Embryonic facial prominence (tissue), 1 donor: ENCODE measurements at regions not wholly inside any gene's neighbourhood (a gene's known extent, or its start where the extent isn't known, plus 50 kb on each side); places are given as distances from the start of the nearest gene placed in this dataset.

Experiments used
- DNase-seq: peaks from one replicate; pipeline ENCODE4 v3.0.0-alpha.2; 2016; ENCODE audit errors: extremely low spot score

DNA sequence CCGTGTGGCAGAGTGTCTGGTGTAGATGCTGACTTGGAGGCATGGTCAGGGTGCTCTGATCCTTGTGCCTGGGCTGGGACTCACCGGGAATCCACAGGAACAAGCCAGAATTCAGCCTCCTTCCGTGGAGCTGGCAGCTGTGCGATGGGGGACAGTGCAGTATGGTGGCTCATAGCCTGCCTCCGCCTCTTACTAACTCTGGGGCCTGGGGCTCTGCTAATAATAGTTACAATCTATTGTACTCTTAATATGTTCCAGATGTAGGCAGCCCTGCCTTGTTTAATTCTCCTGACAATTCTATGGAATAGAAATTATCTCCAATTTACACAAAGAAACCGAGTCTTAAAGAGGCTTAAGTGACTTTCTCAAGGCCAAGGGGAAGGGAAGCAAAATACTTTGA, 77.6 kb downstream of the PCDH1 start:
- DNase-seq = no peak

DNA sequence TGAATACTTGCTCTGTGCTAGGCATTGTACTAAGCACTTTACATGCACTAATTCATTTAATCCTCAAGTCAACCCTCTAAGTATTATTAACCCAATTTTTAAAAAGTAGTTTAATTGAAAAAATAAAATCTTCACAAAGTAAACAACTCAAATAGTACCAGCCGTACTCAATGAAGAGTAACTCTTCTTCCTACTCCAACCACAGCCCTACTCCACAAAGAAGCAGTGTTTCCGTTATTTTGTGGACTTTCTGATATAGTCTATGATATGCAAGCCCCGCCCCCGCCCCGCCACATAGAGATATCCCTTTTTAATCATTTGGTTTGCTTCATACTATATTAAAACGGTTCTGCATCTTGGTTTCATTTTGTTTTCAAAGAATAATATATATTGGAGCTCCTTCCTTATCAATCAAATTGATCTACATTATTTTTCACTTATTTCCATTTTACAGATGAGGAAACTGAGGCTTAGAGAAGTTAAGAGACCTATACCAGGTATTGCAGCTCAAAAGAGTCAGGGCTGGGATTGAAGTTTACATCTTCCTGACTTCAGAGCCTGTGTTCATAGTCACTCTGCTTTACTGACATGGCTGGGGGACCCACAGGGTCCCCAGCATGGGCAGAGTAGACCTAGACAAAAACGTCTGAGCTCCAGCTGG, 78.6 kb downstream of the PCDH1 start:
- no peak for DNase-seq

DNA sequence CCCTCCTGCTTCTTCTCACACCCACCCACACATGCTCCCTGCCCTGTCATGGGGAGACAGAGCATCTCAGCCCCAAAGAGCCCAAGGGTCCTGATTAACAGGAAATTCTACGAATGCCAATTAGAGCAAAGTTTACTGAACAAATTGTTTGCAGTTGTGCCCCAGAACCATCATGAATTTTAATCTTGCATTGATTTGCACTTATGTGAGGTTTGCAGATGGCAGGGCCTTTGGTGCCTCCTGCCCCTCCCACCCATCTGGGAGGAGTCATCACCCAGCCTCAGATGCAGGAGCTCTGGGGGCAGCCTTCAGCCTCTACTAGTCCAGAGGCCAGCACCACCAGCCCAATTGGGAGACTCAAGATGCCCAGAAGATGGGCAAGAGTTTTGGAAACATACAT, 80.8 kb downstream of the PCDH1 start:
- no peak for DNase-seq

DNA sequence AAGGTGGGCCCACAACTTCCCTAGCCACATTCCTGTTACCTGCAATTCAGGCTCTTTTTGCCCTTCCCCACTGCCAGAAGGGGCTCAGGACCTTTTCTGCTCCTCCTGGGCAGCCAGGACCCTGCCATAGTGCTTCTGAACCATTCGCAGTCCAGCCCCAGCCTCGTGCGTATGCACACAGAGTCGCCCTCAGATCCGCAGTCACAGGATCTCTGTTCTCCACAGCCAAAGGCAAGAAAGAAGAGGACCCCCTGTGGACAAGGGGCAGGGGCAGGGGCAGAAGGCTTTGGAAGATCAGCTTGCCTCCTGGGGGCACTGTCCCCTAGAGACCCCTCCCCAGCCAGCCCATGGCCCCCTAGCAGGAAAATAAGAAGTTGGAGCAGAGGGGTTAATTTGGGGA, 82.8 kb downstream of the PCDH1 start:
- no peak for DNase-seq

DNA sequence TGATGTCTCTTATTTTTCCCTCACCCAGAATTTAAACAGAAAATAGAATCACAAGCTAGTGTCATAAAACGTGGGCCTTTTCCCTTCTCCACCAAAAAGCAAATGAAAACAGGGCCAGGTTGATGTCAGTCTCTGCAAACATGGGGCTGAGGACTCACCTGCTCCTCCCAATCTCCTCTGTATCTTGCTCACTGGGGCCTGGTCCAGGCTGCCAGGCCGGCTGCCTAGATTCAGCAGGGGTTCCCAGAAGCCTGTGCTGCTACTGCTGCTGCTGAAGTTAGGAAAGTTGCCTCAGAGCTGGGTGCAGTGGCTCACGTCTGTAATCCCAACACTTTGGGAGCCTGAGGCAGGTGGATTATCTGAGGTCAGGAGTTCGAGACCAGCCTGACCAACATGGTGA, 84.3 kb downstream of the PCDH1 start:
- DNase-seq = no peak

DNA sequence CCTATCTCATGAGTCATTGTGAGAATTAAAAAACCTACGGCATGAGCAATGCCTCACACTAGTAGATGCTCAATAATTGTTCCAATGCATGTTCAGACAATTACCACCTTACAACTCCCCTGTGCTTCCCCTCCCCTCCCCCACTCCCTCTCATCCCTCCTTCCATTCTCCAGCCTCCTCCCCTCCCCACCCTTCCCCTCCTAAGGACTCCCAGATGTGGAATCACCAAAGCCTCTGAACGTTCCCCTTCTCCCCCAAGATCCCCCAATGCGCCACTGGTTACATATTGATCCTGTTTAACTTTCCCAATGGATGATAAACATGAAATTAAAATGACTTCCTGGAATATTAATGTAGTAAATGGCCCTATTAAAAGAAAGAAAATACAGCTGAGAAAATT, 84.8 kb downstream of the PCDH1 start:
- no peak for DNase-seq

DNA sequence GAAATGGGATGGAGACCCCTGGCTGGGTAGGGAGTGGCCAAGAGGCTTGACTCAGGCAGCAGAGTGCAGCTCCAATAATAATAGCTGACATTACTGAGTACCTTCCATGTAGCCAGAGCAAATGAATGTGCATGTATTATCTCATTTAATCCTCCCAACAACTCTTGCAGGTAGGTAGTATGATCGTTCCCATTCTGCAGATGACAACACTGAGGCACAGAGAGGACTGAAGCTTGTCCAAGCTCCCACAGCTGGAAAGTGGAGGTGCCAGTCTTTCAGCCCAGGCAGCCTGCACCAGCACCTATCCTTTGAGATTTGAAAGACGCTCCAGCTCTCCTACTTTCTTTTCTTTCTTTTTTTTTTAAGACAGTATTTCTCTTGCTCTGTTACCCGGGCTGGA, 87.6 kb downstream of the PCDH1 start:
- no peak for DNase-seq

DNA sequence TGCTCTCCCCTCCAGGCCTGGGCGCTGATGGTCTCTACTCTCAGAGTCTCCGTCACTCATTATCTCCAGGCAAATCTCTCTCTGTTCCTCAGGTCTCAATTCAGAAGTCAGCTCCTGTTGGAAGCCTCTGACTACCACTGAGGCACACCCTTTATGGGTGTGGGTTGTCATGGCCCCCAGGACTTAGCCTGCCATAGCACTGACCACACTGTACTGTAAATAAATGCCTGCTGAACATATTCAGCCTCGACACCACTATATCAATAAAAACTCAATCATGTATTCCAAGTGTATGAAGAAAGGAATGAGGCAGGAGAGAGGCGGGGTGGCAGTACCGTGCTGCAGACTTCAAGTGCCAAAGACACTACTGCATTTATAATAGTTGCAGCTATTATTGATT, 88.9 kb downstream of the PCDH1 start:
- no peak for DNase-seq

DNA sequence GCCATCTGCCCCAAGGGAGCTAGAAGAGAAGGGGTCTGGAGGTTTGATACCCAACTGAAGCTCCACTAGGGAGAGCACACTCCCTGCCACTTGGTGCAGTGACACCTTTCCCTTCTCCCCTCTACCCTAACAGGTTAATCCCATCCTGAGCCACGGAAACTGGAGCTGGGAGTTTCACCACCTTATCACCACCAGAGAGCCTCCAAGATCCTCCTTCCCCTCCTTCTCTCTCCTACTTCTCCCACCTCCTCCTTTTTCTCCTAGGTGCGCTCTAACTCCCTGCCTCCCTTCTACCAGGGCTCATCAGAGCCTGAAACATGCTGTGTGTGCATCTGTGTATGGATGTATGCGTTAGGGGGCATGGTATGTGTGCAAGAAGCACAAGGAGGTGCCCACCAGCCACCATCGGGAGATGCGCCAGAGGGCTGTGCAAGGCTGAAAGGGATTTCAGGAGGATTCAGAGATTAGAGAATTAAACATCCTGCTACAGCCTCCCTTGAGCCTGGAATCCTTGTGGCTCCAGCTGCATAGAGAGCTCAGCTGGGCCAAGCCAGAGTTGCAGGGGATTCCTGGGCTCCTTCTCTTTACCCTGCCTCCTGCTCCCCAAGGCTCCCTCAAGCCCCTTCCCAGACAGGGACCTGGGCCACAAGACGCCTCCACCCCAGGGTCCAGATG, 89.8 kb downstream of the PCDH1 start:
- no peak for DNase-seq

DNA sequence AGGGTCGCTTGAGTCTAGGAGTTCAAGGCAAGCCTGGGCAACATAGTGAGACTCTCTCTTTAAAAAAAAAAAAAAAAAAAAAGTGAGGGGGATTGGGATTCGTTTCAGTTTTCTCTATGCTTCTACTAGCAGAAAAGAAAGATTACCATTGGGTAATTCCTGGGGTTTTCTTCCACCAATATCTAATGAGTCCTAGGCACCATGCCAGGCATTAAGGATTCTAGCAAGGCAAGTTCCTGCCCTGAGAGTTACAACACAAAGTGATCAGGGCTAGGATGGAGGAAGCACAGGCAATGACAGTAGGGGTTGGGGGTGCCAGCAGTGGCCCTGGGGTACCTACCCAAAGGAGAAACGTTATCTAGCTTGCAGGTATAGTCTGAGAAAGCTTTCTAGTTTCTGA, 90.8 kb downstream of the PCDH1 start:
- DNase-seq = no peak

DNA sequence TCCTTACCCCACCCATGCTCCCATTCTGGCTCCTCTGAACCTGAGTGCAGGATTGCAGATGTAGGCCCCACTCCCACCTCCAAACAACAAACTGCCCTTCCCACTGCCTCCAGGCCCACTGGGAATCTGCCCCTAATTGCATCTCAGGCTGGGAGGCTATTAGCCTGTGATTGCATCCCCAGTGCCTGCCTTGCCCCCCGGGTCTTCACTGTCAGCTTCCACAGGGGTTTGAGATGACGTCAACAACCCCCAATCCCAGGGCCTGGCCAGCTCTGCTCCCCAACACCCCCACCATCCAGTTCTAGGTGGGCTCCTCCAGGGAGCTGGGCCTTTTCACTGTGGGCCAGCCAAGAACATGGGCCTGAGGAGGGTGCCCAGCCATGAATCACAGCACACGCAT, 91.5 kb downstream of the PCDH1 start:
- DNase-seq = no peak

DNA sequence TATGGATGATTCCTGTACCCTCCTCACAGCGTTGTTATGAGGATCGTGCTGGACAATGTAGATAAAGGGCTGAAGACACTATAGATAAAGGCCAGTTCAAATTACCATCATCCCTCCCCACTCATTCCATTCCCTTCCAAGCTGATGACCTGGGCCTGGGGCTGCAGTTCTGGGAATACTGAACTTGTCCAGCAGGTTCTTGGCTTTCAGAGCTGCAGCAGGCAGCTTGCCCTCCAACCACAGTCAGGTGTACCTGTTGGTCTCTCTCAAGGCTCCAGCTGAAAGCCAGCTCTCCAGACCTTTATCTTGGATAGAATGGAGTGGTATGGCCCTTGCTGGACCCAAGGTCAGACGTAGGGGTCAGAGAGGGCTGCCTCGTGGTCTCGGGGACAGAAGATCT, 92.5 kb downstream of the PCDH1 start:
- DNase-seq = no peak

DNA sequence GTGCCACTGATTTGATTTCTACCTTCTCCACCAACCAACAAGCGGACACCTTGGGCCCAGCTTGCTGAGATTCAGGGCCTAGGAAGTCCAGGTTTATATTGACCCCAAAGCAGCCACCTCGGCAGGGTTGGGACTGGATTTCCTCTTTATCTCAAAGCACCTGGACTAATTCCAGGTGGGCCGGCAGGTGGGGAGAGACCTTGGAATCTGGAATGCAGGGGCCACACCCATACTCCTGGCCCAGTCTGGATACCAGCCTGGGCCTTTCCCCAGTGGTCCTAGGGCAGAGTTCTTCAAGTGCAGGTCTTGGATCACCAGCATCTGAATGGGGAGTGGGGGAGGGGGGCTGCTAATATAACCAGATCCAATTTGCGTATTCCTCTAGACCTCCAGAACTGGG, 93.1 kb downstream of the PCDH1 start:
- DNase-seq = no peak

DNA sequence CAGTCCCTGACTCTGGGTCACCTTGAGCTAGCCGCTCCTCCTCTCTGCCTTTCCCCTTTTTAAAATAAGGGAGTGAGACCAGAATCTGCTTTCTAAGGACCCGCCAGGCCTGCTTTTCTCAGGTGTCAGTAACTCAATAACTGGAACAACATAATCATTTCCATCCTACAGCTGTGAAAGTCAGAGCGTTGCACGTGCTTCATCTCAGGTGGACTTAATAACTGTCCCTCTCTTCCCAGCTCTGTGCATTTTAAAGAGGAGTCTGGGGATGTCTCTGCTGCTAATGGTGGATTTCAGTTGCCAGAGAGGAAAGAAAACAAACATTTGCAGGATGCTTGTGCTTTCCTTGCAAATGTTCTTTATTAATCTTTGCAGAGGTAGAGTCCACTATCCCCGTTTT, 93.7 kb downstream of the PCDH1 start:
- DNase-seq = no peak

DNA sequence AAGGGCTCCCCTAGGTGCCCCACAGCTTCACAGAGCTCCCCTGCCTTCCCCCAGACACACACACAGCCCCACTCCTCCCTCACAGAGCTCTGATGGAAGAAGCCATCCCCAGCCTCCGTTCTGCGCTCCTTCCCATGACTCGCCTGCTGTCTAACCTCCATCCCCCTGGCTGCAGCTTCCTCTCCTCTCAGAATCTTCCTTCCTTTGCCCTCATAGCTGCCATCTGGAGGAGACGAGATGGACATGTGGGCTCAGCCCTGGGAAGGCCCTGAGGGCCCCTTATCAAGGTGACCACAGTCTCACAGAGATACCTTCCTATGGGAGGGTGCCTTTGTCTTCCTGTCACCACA, 94.3 kb downstream of the PCDH1 start:
- DNase-seq = no peak

DNA sequence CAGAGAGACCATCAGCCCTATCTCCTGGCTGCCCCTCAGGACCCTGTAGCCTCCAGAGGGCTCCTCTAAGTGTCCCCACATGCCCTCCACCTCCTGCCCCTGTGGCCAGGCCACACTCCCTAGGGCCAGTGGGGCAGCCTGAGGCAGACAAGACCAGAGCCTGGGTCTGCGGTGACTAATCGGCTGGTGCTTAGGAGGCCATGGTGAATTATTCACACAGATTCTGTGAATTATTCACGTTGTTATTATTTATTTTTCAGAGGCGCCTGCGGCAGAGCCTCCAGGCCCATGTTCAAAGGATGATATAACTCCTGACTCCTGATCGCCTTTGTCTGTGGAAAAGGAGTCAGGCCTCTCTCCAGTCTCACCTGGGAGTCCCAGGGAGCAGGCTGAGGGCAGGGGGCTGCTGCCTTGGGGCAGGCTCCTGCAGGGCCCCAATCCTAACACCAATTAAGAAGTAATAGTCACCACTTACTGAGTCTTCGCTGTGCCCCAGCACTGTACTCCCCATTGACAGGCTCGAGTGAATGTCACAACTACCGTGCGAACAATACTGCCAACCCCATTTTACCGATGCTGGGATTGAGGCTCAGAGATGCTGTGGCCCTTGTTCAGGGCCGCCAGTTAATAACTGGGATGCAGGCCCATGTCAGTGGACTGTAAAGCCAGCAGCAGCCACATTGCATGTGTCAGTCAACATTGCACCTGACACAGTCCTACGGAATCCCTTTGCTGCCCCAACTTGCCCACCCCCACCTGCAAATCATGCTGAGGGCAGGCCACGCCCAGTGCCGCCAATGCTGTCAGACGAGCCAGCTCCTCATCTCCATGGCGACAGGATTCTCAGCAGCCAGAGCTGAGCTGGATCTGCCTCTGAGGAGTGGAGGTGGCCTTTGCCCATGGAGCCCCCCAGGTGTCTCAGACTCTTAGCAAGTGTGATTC, 94.9 kb downstream of the PCDH1 start:
- DNase-seq = no peak

DNA sequence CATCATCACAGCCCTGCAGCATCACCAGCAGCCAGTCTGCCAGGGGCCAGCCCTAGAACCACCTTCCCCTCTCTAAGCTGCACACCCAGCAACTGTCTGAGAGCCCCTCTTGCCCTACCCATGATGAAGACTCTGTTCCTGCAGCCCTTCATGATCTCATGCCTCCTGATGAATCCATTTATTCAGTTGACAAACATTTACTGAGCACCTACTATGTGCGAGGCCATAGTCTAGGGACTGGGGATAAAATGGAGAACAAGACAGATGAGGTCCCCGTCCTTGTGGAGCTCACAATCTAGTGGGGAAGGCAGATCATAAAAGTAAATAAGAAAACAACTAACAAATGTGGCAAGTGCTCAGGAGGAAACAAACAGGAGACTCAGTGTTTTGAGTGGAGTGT, 96.3 kb downstream of the PCDH1 start:
- DNase-seq = no peak

DNA sequence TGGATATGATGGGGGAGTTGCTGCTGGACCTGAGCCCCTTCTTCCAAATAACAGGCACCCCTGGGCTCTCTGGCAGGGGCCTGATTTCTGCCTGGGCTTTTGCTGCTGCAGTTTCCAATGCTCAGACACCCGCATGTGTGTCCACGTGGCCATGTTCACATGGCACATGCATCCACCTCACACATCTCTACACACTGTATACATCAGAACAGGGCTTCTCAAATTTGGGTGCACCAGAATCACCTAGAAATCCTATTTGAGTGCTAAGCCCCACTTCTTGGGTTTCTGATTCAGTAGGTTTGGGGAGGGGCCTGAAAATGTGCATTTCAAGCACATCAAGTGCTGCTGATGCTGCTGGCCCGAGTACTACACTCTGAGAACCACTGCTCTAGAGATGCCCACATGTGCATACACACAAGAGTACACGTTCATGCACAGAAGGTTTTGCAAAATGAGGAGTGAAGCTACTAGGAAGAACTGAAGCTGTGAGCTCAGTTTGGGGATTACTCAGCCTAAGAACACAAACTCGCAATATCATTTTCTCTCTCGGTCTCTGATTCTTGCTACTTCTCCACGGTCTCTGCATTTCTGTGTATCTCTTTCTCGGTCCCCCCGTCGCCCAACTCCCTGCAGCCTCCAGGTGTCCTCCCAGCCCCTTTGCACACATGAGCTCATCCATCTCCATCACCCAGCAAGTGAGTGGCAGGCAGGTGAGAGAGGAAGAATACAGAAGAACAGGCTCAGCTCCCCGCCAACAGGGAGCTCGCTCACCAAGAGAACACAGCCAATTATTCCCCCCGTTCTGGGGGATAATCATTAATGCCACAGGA, 97.0 kb downstream of the PCDH1 start:
- DNase-seq = no peak

DNA sequence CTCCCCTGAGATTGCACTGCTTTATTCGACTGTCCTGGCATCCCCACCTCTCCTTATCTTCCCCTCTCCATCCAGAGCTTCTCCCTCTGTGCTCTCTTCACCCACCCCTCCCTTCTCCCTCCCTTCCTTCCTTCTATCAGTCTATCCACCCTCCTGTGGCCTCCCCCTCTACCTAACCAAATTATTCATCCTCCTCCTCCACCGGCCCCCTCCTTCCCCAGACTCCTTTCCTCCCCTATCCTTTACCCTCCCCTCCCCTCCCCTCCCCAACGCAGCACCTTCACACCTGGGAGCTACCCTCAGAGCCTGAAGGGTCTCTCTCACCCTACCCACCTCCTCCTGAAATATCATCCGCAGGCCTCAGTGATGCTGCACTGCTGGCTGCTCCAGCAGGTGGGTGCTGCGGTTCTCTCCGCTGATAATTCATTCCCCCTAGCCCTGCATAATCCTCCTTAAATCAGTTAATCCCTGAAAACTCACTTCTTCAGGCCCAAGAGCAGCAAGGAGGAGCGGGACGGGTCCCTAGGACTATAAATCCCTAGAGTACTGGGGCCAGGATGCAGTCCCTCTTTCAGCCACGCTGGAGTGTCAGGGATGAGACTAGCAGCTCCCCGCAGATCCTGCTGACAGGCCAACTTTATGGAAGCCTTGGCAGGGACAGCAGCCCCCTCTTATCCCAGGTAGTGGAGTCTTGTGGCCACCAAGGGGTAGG, 97.8 kb downstream of the PCDH1 start:
- DNase-seq = no peak

DNA sequence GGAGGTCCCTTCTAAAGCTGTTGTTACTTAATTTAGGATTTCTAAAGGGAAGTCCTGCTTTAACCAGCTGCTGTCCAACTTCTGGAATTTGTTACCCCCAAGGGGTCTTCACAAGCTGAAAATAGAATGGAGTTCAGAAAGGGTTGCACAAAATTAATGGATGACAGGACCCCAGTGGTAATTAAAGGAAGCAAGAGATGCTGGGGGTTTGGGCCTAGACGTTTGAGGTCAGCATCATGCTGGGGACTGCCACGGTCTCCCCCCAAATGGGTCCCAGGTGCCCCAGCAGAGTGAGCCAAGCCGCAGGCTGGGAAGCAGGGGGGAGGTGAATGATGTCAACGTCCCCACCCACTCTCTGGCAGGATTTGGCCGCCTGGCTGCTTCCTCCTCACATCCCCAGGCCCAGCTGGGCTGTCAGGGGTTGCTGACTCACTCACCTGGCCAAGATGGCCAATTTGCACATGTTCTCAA, 97.5 kb upstream of the ARAP3 start:
- no peak for DNase-seq

DNA sequence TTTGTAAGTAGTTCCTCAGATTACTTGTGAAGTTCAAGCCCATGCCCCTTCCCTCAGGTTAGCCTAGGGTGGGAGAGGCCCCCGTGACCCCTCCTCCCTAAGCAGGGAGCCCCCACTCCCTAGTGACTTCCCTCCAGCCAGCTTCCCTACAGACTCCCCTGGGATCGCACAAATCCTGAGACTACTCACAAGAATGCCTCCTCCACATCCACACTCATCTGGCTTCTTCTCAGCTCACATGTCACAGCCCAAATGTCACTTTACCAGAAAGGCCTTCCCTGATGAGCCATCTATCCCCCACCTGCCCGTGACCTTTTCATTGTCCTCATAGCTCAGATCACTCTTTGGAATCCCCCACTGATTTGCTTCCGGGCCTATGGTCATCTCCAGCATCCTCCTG, 96.7 kb upstream of the ARAP3 start:
- DNase-seq = no peak
